ENCODE measurements at regions not wholly inside any gene's neighbourhood (a gene's known extent, or its start where the extent isn't known, plus 50 kb on each side); places are given as distances from the start of the nearest gene placed in this dataset.

DNA sequence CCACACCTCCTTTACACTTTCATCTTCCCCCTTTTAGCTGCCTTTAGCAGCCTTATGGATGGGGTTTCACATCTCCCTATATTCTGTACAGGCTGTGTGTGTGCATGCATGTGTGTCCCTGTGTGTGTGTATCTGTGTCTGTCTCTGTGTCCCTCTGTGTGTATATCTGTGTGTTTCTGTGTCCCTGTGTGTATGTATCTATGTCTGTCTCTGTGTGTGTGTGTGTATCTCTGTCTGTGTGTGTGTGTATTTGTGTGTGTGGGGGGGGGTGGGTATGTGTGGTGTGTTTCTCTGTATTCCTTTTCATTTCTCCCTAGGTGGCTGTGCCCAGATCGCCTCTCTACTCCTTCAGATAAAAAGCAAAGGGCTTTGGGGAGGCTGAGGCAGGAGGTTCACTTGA lies 52.2 kb upstream of the CD83 start:
- TF ChIP-seq CTCF (optimal IDR thresholded peaks at IDR 0.05 in 1 of 3, IDR thresholded peaks at IDR 0.05 in 1 of 3, conservative IDR thresholded peaks at IDR 0.05 in 1 of 3; ENCODE audit: extremely low read depth in 1 of 3, insufficient read depth in 2 of 3, low read length in 3 of 3) (no peak), EZH2 (IDR thresholded peaks at IDR 0.05; ENCODE audit: low read length) (no peak)
- Histone ChIP-seq H3K9me3 (ENCODE audit: control insufficient read depth, low read depth, low read length) (no peaks in the 10 kb centered on the region), H3K9me1 (ENCODE audit: control insufficient read depth, extremely low read depth, insufficient read depth, low read length) (no peaks in the 10 kb centered on the region), H3K4me2 (ENCODE audit: control insufficient read depth, extremely low read depth, insufficient read depth, low read depth, low read length) (no peak overlapping the region), H3K4me3 (ENCODE audit: control insufficient read depth in 2 of 3, extremely low read depth in 1 of 3, insufficient read depth in 2 of 3, low read depth in 1 of 3, low read length in 3 of 3) (no peak overlapping the region), H2AFZ (ENCODE audit: control insufficient read depth, low read length) (no peak overlapping the region), H3K27ac (ENCODE audit: control insufficient read depth, insufficient read depth, low read length) (no peak overlapping the region), H4K20me1 (ENCODE audit: control insufficient read depth, extremely low read depth, insufficient read depth, low read length) (no peaks in the 10 kb centered on the region), H3K9ac (ENCODE audit: control insufficient read depth, extremely low read depth, insufficient read depth, low read length) (no peak overlapping the region), H3K79me2 (ENCODE audit: control insufficient read depth, insufficient read depth, low read length) (no peaks in the 10 kb centered on the region), H3K36me3 (ENCODE audit: control insufficient read depth in 2 of 2, extremely low read depth in 1 of 2, insufficient read depth in 2 of 2, low read length in 2 of 2) (no peaks in the 10 kb centered on the region), H3K4me1 (ENCODE audit: control insufficient read depth, extremely low read depth, insufficient read depth, low read length) (peaks cover 11% of the 10 kb centered on the region), H3K27me3 (ENCODE audit: control insufficient read depth, extremely low read depth, insufficient read depth, low read length) (no peaks in the 10 kb centered on the region)
- dilution Hi-C loops (cut with MboI; ENCODE audit: extremely low pct_ligation_motif_present, low sequenced_read_pairs) = no loop called here
- DNase-seq (ENCODE audit: low read depth, low spot score) (no peak), FAIRE-seq (no peak)

DNA sequence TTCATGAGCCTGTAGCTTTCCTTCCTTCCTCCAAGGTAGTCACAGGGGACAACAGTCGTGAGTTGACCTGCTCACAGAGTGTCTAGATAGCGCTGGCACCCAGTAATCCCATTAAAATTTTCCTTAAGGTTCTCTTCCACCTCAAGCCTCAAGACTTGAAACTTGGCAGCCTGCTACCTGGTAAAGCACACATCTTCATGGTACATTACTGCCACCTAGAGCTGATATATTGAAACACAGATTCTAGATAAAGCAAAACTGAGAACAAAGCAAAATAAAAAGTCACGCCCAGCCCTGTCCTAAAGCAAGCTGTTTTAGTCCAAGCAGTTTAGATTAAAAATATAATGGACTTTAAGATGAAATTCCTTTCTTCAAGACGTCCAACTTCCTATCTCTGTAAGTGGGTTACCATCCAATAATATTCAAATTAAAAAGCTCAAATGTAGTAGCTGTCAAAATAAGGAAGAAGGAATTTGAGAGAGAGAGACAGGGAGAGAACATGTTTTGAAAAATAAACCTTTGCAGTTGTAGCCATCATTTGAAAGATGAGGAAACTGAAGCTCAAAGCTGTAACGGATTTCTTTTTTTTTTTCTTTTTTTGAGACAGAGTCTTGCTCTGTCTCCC lies 50.7 kb upstream of the CD83 start:
- DNase-seq (ENCODE audit: low read depth, low spot score) = no peak
- Histone ChIP-seq H3K27ac (ENCODE audit: control insufficient read depth, insufficient read depth, low read length) (no peak overlapping the region), H3K9me3 (ENCODE audit: control insufficient read depth, low read depth, low read length) (no peaks in the 10 kb centered on the region), H2AFZ (ENCODE audit: control insufficient read depth, low read length) (no peak overlapping the region), H3K4me2 (ENCODE audit: control insufficient read depth, extremely low read depth, insufficient read depth, low read depth, low read length) (no peak overlapping the region), H3K27me3 (ENCODE audit: control insufficient read depth, extremely low read depth, insufficient read depth, low read length) (no peaks in the 10 kb centered on the region), H3K36me3 (ENCODE audit: control insufficient read depth in 2 of 2, extremely low read depth in 1 of 2, insufficient read depth in 2 of 2, low read length in 2 of 2) (no peaks in the 10 kb centered on the region), H3K4me1 (ENCODE audit: control insufficient read depth, extremely low read depth, insufficient read depth, low read length) (peaks cover 11% of the 10 kb centered on the region), H4K20me1 (ENCODE audit: control insufficient read depth, extremely low read depth, insufficient read depth, low read length) (no peaks in the 10 kb centered on the region), H3K79me2 (ENCODE audit: control insufficient read depth, insufficient read depth, low read length) (no peaks in the 10 kb centered on the region), H3K9ac (ENCODE audit: control insufficient read depth, extremely low read depth, insufficient read depth, low read length) (no peak overlapping the region), H3K4me3 (ENCODE audit: control insufficient read depth in 2 of 3, extremely low read depth in 1 of 3, insufficient read depth in 2 of 3, low read depth in 1 of 3, low read length in 3 of 3) (no peak overlapping the region), H3K9me1 (ENCODE audit: control insufficient read depth, extremely low read depth, insufficient read depth, low read length) (no peaks in the 10 kb centered on the region)
- dilution Hi-C loops (cut with MboI; ENCODE audit: extremely low pct_ligation_motif_present, low sequenced_read_pairs) = no loop called here
- TF ChIP-seq CTCF (optimal IDR thresholded peaks at IDR 0.05 in 1 of 3, IDR thresholded peaks at IDR 0.05 in 1 of 3, conservative IDR thresholded peaks at IDR 0.05 in 1 of 3; ENCODE audit: extremely low read depth in 1 of 3, insufficient read depth in 2 of 3, low read length in 3 of 3) (peak; percentile 37 to 56 (median 39)), EZH2 (IDR thresholded peaks at IDR 0.05; ENCODE audit: low read length) (no peak)
- FAIRE-seq = peak; percentile 79
